CD14-positive monocyte (primary cell): ENCODE measurements at regions not wholly inside any gene's neighbourhood (a gene's known extent, or its start where the extent isn't known, plus 50 kb on each side); places are given as distances from the start of the nearest gene placed in this dataset.
"Not testable (repeated sequence)": the region's sequence is repeated elsewhere in the genome, so short reads cannot be mapped to it uniquely, and the experiment has no call there.

Source experiments
- DNase-seq, 3 donors: peaks; one replicate each; pipeline ENCODE4 v3.0.0-alpha.2; 2011 to 2022
- H2AFZ ChIP-seq: 2 replicates; pipeline ENCODE4 v1.6.0; 2012; ENCODE audit warnings: mild to moderate bottlenecking, low read depth, low read length, inconsistent platforms; ENCODE audit not compliant: insufficient read depth, poor library complexity, severe bottlenecking
- H3K27ac ChIP-seq, 2 donors: 1 replicate in 1 of 2; 2 replicates in 1 of 2; pipeline ENCODE4 v1.5.1; 2012 to 2013; ENCODE audit warnings: low read length in 2 of 2, control low read depth in 1 of 2, inconsistent platforms in 1 of 2, low read depth in 1 of 2, mild to moderate bottlenecking in 1 of 2
- H3K27me3 ChIP-seq, 2 donors: one replicate each; pipeline versions ENCODE4 v1.6.0 to v1.6.1; 2011 to 2013; ENCODE audit warnings: low read length in 2 of 2; ENCODE audit not compliant: control insufficient read depth in 2 of 2, insufficient read depth in 2 of 2
- H3K36me3 ChIP-seq, 2 donors: replicated peaks in 1 of 2; 1 replicate in 1 of 2; 2 replicates in 1 of 2; pipeline versions ENCODE4 v1.5.1 to v1.6.1; 2012 to 2013; ENCODE audit warnings: low read length in 2 of 2, control low read depth in 1 of 2, inconsistent platforms in 1 of 2, mild to moderate bottlenecking in 1 of 2; ENCODE audit not compliant: insufficient read depth in 2 of 2, control insufficient read depth in 1 of 2
- H3K4me1 ChIP-seq, 2 donors: 1 replicate in 1 of 2; 2 replicates in 1 of 2; pipeline versions ENCODE4 v1.5.1 to v1.6.1; 2012 to 2013; ENCODE audit warnings: low read length in 2 of 2, control low read depth in 1 of 2, inconsistent platforms in 1 of 2, mild to moderate bottlenecking in 1 of 2, moderate library complexity in 1 of 2; ENCODE audit not compliant: insufficient read depth in 2 of 2, control insufficient read depth in 1 of 2
- H3K4me2 ChIP-seq: replicated peaks from 2 replicates; pipeline ENCODE3; 2012; ENCODE audit warnings: low read length, moderate library complexity, mild to moderate bottlenecking; ENCODE audit not compliant: poor library complexity, severe bottlenecking; ENCODE audit errors: extremely low read depth
- H3K4me3 ChIP-seq, 3 experiments: fragments of 200-600 bp in 1 of 3; sonication (generic) in 1 of 3; replicated peaks in 1 of 3; 1 replicate in 2 of 3; 2 replicates in 1 of 3; pipeline ENCODE4 v1.5.1; 2011 to 2013; ENCODE audit warnings: low read length in 3 of 3, mild to moderate bottlenecking in 3 of 3, control low read depth in 2 of 3, low read depth in 2 of 3, inconsistent platforms in 1 of 3, moderate library complexity in 1 of 3
- H3K79me2 ChIP-seq: 2 replicates; pipeline ENCODE4 v1.6.0; 2012; ENCODE audit warnings: mild to moderate bottlenecking, control low read depth, inconsistent platforms, low read length, moderate library complexity; ENCODE audit not compliant: insufficient read depth
- H3K9ac ChIP-seq: 2 replicates; pipeline ENCODE4 v1.6.0; 2017; ENCODE audit warnings: low read length, mild to moderate bottlenecking; ENCODE audit not compliant: insufficient read depth, poor library complexity, severe bottlenecking
- H3K9me3 ChIP-seq, 2 donors: replicated peaks in 1 of 2; 1 replicate in 1 of 2; 2 replicates in 1 of 2; pipeline versions ENCODE4 v1.5.1 to v1.6.1; 2012 to 2013; ENCODE audit warnings: low read length in 2 of 2, control low read depth in 1 of 2; ENCODE audit not compliant: control insufficient read depth in 1 of 2, insufficient read depth in 1 of 2
- H4K20me1 ChIP-seq: 2 replicates; pipeline ENCODE4 v1.6.0; 2012; ENCODE audit warnings: mild to moderate bottlenecking, low read length, control low read depth, moderate library complexity; ENCODE audit not compliant: insufficient read depth
- H3K27ac Mint-ChIP-seq, 7 donors: one replicate each; pipeline ENCODE4 v1.8.0; 2020; ENCODE audit warnings: mild to moderate bottlenecking in 7 of 7, mixed read lengths in 7 of 7, moderate library complexity in 6 of 7, inconsistent platforms in 2 of 7
- H3K27me3 Mint-ChIP-seq, 3 donors: one replicate each; pipeline ENCODE4 v1.8.0; 2021 to 2022; ENCODE audit warnings: low read depth in 3 of 3, mild to moderate bottlenecking in 3 of 3, mixed read lengths in 3 of 3, moderate library complexity in 3 of 3, inconsistent platforms in 1 of 3
- H3K36me3 Mint-ChIP-seq, 2 donors: one replicate each; pipeline ENCODE4 v1.8.0; 2020; ENCODE audit warnings: mixed read lengths in 2 of 2, inconsistent platforms in 1 of 2, mild to moderate bottlenecking in 1 of 2
- H3K4me1 Mint-ChIP-seq: one replicate; pipeline ENCODE4 v1.8.0; 2020; ENCODE audit warnings: mild to moderate bottlenecking, mixed read lengths
- H3K4me3 Mint-ChIP-seq, 2 donors: one replicate each; pipeline ENCODE4 v1.8.0; 2020; ENCODE audit warnings: mild to moderate bottlenecking in 2 of 2, mixed read lengths in 2 of 2, moderate library complexity in 1 of 2
- H3K9me3 Mint-ChIP-seq, 7 donors: one replicate each; pipeline ENCODE4 v1.8.0; 2020 to 2022; ENCODE audit warnings: mixed read lengths in 7 of 7, mild to moderate bottlenecking in 6 of 7, moderate library complexity in 6 of 7, inconsistent platforms in 2 of 7
- CTCF ChIP-seq: fragments of 200-600 bp; IDR thresholded peaks from one replicate; pipeline ENCODE4 v1.8.0; 2022; ENCODE audit warnings: antibody characterized with exemption, mild to moderate bottlenecking
- WGBS: methylation state at CpG from one replicate; pipeline ENCODE4 v1.1.5; 2013; ENCODE audit warnings: missing lambda C conversion rate; ENCODE audit not compliant: insufficient coverage; 5-methylcytosine and 5-hydroxymethylcytosine counted together
- intact Hi-C, 2 donors: fragments of 100-400 bp; cut with micrococcal nuclease; formaldehyde crosslinking; loops; one replicate each; pipeline versions ENCODE4 v1.15.0 to v1.15.1; 2023

GRCh38 chr9:124122321-124122720 lies 110.8 kb downstream of the LHX2 start:
- no CpG with 5 or more reads among the region's 1 CpG for WGBS
- H3K4me3 Mint-ChIP-seq = no peak overlapping the region
- Histone ChIP-seq H2AFZ (no peak overlapping the region), H3K27me3 (peaks cover 0 to 2% of the 10 kb centered on the region in 2 donors), H4K20me1 (peaks cover 4% of the 10 kb centered on the region), H3K4me3 (no peak overlapping the region), H3K4me2 (no peak overlapping the region), H3K27ac (no peak overlapping the region), H3K4me1 (no peaks in the 10 kb centered on the region), H3K9me3 (peaks cover 0 to 7% of the 10 kb centered on the region in 2 donors), H3K9ac (no peak overlapping the region), H3K36me3 (no peaks in the 10 kb centered on the region), H3K79me2 (no peaks in the 10 kb centered on the region)
- H3K27ac Mint-ChIP-seq = no peak overlapping the region
- no peak for DNase-seq
- H3K4me1 Mint-ChIP-seq = peaks cover 10% of the 10 kb centered on the region
- H3K36me3 Mint-ChIP-seq = no peaks in the 10 kb centered on the region
- intact Hi-C loops = no loop called here
- peaks cover 0 to 16% (median 7%) of the 10 kb centered on the region in 7 donors for H3K9me3 Mint-ChIP-seq
- H3K27me3 Mint-ChIP-seq = peaks cover 7 to 11% (median 11%) of the 10 kb centered on the region in 3 donors
- no peak for TF ChIP-seq CTCF

GRCh38 chr9:124122813-124123462 lies 111.4 kb downstream of the LHX2 start:
- Histone ChIP-seq H3K27me3 (no peaks in the 10 kb centered on the region), H3K27ac (no peak overlapping the region), H3K79me2 (no peaks in the 10 kb centered on the region), H3K36me3 (no peaks in the 10 kb centered on the region), H3K9ac (no peak overlapping the region), H3K4me2 (no peak overlapping the region), H3K4me3 (no peak overlapping the region), H4K20me1 (peaks cover 4% of the 10 kb centered on the region), H3K9me3 (peaks cover 0 to 7% of the 10 kb centered on the region in 2 donors), H2AFZ (no peak overlapping the region), H3K4me1 (no peaks in the 10 kb centered on the region)
- Mint-ChIP-seq H3K4me3 (no peak overlapping the region), H3K27ac (no peak overlapping the region), H3K9me3 (peaks cover 0 to 12% (median 3%) of the 10 kb centered on the region in 7 donors), H3K4me1 (peaks cover 10% of the 10 kb centered on the region), H3K36me3 (no peaks in the 10 kb centered on the region), H3K27me3 (peaks cover 7 to 9% (median 7%) of the 10 kb centered on the region in 3 donors)
- no peak for DNase-seq
- 100% methylated on average over 1 of the region's 3 CpGs for WGBS
- peak; percentile 7 for TF ChIP-seq CTCF
- intact Hi-C loops = no loop called here

GRCh38 chr9:124123621-124124020 lies 112.1 kb downstream of the LHX2 start:
- H3K9ac ChIP-seq, H3K4me3 ChIP-seq, intact Hi-C loops, H3K36me3 ChIP-seq, H3K79me2 ChIP-seq, H3K36me3 Mint-ChIP-seq, H3K9me3 ChIP-seq, H3K4me3 Mint-ChIP-seq, H4K20me1 ChIP-seq, H3K4me2 ChIP-seq, H3K27ac ChIP-seq, H3K4me1 ChIP-seq, H3K27me3 Mint-ChIP-seq, H2AFZ ChIP-seq, H3K27ac Mint-ChIP-seq, H3K27me3 ChIP-seq: not testable (repeated sequence)
- peaks cover 10% of the 10 kb centered on the region for H3K4me1 Mint-ChIP-seq
- peaks cover 0 to 12% (median 3%) of the 10 kb centered on the region in 7 donors for H3K9me3 Mint-ChIP-seq
- WGBS = no CpG with 5 or more reads among the region's 1 CpG
- DNase-seq = peak in 2 of 3 donors; percentile 20 to 27
